Midbrain (tissue), 1 donor: ENCODE measurements at regions not wholly inside any gene's neighbourhood (a gene's known extent, or its start where the extent isn't known, plus 50 kb on each side); places are given as distances from the start of the nearest gene placed in this dataset.
"Not testable (repeated sequence)": the region's sequence is repeated elsewhere in the genome, so short reads cannot be mapped to it uniquely, and the experiment has no call there.

Source experiments
- DNase-seq: peaks from one replicate; lab custom pipeline; 2025; lab: John Stamatoyannopoulos, UW

DNA sequence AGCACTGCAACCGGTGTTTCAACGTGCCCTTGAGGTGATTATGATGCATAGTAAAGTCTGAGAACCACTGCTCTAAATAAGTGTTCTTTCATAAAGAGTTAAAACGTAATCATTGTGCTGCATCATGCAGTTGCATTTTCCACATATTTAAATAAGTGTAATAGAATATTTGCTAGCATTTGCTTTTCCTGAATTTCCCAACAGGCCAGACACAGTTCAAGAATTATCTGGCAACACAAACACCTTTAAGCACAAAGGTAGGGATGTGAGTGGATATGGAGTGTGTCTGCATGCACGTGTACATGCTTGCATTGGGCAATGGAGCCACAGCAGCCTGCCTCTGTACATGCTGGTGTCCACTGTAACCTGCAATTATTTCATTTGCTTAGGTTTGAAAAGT, 193.6 kb upstream of the PIK3R1 start:
- DNase-seq: no peak

GRCh38 chr5:68021227-68021626, 194.3 kb upstream of the PIK3R1 start:
- no peak for DNase-seq

DNA sequence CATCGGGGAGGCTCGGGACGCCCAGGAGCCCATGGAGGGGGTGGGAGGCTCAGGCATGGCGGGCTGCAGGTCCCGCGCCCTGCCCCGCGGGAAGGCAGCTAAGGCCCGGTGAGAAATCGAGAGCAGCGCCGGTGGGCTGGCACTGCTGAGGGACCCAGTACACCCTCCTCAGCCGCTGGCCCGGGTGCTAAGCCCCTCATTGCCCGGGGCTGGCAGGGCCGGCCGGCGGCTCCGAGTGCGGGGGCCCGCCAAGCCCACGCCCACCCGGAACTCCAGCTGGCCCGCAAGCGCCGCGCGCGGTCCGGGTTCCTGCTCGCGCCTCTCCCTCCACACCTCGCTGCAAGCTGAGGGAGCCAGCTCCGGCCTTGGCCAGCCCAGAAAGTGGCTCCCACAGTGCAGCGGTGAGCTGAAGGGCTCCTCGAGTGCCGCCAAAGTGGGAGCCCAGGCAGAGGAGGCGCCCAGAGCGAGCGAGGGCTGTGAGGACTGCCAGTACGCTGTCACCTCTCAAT, 195.0 kb upstream of the PIK3R1 start:
- DNase-seq: not testable (repeated sequence)

- DNase-seq: peak; percentile 46
These were observed 199.9 kb upstream of the PIK3R1 start for GRCh38 chr5:68015381-68016302.

- no peak for DNase-seq
These were observed 202.7 kb upstream of the PIK3R1 start for GRCh38 chr5:68012831-68013230.

DNA sequence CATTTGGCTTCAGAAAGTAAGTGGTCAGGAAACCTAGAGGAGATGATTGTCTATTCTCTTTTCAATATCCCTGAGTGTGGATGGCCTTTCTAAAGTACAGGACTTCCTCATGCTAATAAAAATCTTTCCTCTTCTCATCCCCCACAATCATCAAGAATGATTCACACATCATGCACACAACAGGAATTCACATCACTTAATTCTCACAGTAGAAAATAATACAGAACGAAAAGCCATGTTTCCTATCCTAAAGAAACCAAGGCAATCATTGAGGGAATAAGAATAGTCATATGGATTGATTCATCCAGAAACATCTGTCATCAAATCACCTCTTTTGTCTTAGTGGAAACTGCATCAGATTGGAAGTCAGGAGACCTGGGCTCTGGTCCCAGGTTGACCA, 203.1 kb upstream of the PIK3R1 start:
- DNase-seq: no peak

DNA sequence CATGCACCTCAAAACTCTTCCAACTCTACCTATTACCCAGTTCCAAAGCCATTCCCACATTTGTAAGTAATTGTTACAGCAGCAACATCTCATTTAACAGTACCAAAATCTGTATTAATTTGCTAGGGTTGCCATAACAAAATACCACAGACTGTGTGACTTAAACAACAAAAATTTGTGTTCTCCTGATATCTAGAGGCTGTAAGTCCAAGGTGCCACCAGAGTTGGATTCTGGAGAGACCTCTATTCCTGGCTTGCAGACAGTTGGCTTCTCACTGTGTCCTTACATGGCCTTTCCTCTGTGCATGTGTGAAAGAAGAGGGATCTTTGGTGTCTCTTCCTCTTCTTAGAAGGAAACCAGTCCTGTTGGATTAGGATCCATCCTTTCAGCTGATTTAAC, 203.8 kb upstream of the PIK3R1 start:
- no peak for DNase-seq

GRCh38 chr5:68011259-68011760, 204.2 kb upstream of the PIK3R1 start:
- DNase-seq: no peak

- no peak for DNase-seq
These were observed 204.8 kb upstream of the PIK3R1 start for GRCh38 chr5:68010740-68011139.

DNA sequence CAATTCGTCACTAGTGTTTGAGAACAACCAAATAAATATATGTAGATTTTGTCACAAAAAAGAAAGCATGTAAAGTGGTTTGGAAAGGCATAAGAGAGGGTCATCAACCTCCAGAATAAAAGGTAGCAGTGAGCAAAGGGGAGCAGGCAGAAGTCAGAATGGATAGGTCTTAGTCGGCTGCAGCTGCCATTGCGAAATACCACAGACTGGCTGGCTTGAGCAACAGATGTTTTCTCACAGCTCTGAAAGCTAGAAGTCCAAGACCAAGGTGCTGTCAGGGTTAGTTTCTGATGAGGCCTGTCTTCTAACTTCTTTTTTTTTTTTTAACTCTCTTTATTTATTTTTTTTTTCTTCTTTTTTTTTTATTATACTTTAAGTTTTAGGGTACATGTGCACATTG, 208.1 kb upstream of the PIK3R1 start:
- peak; percentile 15 for DNase-seq

- DNase-seq: no peak
These were observed 212.7 kb upstream of the PIK3R1 start for GRCh38 chr5:68002836-68003235.

DNA sequence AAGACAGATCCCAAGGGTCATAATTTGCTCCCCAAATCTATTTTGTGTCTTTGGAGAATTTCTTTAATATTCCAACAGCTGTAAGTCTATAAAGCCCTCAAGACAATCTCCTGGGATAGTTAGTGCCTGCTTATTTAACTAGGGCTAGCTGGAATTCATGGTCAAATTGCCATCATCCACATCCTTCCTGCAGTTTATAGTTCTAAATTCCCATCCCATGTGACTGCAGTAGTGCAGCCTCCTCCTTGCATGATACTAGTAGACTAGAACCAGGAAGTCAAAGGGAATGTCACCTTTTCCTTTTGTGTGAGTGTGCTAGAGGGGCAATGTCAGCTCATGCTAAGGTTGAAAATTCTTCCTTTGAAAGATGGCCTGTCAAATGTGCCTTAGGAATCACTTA, 214.8 kb upstream of the PIK3R1 start:
- no peak for DNase-seq

GRCh38 chr5:67999391-67999790, 216.2 kb upstream of the PIK3R1 start:
- no peak for DNase-seq

DNA sequence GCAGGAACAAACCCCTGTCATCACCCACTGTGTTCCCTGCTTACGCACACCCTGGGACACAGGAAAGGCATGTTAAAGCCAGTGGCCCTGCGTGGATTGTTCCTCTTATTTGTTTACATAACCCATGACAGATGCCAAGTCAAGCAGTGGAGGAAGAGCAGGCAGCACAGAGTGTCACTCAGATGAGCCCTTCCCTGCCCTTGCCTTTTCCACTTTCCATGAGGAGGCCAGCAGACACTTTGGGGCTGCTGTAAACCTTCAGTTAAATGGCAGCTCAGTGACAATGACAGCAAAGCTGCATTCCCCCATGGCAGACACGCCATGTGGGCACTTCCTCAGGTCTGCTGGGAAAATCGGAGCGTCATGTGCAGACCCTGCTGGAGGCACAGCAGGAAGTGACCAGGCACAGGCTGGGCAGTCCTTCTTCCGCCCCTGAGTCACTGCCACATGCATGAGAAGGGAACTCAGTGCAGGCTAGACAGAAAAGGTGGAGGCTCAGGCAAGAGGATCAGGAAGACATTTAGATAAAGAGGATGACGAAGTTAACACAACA, 216.8 kb upstream of the PIK3R1 start:
- DNase-seq: no peak

DNA sequence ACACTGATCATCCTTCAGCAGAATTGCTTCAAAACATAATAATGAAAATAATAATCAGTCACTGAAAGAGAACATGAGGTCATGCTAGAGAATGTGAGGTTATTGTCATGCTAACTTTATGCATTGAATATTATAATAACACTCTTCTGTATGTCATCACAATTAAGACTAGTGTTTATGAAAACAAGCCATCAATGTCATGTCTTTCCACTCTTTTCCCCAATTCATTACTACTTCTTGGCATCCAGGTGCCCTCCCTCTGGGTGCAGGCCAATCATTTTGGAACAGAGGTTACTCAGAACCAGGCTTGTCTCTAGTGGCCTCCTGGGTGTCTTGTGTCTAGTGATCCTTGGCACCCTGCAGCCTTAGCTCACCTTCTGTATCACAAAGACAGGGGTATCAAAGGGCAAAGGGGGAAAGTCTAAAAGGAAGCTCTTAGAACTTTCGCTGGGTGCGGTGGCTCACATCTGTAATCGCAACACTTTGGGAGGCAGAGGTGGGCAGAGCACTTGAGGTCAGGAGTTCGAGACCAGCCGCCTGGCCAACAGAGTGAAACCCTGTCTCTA, 217.6 kb upstream of the PIK3R1 start:
- no peak for DNase-seq

DNA sequence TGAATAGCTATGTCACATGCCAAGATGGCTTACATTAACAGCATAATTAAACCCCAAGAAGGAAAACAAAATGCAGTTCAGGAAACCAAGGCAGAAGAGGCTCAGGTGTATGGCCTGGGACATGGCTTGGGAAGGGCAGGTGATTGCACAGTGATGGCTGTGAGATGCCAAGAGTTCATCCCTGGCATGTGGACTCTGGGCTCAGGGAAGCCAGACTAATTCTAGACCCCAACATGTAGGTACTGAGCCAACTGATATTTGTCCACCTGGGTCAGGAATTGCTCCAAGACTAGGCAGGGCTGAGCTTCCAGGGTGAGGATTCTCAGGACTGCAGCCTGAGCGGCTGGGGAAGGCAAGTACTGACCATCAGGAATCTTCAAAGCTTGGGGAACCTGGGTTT, 218.4 kb upstream of the PIK3R1 start:
- no peak for DNase-seq

- DNase-seq: no peak
These were observed 219.0 kb upstream of the PIK3R1 start for GRCh38 chr5:67996596-67996995.

DNA sequence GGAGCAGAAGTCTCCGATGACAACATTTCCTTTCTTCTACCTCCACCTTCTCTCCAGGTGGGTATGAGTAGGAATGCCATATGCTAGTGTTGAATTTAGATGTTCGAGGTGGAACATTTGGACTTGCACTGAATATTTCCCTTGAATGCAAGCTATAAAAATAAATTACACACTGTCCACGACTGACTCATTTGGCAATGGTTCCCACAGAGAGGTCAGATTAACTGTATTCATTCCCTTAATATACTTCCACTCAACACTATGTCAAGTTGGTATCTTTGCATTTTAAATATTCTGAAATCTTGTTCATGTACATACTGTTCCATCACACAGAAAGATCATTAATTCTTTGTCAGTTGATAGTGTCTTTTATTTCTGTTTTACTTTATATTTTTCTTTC, 222.6 kb upstream of the PIK3R1 start:
- no peak for DNase-seq

GRCh38 chr5:67989456-67989855, 226.1 kb upstream of the PIK3R1 start:
- DNase-seq: no peak

- no peak for DNase-seq
These were observed 228.8 kb upstream of the PIK3R1 start for GRCh38 chr5:67986761-67987160.

DNA sequence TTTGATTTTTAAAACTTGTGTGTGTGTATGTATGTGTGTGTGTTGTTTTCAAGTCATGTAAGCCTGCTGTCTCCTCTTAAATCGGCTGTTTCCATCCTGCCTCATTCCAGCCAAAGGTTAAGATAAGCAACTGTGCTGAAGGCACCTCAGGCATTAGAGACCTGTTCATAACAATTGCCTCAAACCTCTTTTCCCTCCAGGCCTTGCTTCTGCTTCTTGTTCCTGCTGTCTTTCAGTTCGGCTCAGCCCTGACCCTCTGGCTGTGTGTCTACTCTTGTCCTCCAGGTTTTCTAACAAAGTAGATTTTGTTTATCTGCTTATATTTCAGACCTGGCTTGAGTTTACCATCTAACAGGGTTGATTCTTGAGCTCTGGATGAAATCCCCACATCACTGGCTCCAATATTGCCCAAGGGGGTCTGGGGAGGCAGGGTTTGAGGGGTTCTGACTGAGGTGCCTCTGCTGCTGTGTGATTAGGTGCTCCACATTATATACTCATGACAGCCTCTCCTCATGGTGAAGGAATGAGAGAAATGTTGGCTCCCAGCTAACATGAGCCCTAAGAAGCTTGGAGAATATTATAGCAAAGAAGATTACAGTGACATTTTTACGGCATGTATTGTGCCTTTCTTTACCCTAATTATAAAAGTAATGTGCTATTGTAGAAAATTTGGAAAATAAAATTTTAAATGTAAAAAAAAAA, 229.7 kb upstream of the PIK3R1 start:
- DNase-seq: no peak

DNA sequence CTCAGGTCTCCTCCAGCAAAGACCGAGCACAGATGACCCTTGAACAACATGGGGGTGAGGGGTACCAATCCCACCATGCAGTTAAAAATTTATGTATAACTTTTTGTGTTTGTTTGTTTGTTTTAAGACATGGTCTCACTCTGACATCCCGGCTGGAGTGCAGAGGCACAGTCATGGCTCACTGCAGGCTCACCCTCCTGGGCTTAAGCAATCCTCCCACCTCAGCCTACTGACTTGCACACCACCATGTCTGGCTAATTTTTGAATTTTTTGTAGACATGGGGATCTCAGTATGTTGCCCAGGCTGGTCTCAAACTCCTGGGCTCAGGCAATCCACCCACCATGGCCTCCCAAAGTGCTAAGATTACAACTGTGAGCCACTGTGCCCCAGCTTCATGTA, 231.0 kb upstream of the PIK3R1 start:
- no peak for DNase-seq
